IMR-90 (cell line): ENCODE measurements at regions not wholly inside any gene's neighbourhood (a gene's known extent, or its start where the extent isn't known, plus 50 kb on each side); places are given as distances from the start of the nearest gene placed in this dataset.

Experiments used
- ATAC-seq: fragments of 200-7000 bp; cut with Tn5 transposase; 2 replicates; pipeline ENCODE4 v1.9.1; 2020; ENCODE audit warnings: low read depth, mild to moderate bottlenecking, moderate library complexity
- BruUV-seq: library from RNA; stranded (reverse); fragments of 400-500 nt; replicated peaks from 2 replicates; lab custom pipeline; 2021; lab: Mats Ljungman, UMichigan
- CTCF ChIA-PET: fragments of 300-600 bp; formaldehyde crosslinking; extraction: SDS; loops from one replicate; lab custom pipeline; 2021; ENCODE audit warnings: antibody characterized with exemption; lab: Yijun Ruan, JAX
- POLR2A ChIA-PET: fragments of 300-600 bp; sonication (Branson Sonifier 250); formaldehyde crosslinking; loops from one replicate; lab custom pipeline; 2022; ENCODE audit warnings: antibody characterized with exemption; ENCODE audit not compliant: unreplicated experiment; lab: Charles Lee
- DNase-seq: peaks from one replicate; pipeline ENCODE4 v3.0.0; 2013
- H2AFZ ChIP-seq: replicated peaks from 2 replicates; pipeline ENCODE3; 2013; ENCODE audit warnings: low read length, mild to moderate bottlenecking; ENCODE audit not compliant: poor library complexity
- H2AK5ac ChIP-seq: 2 replicates; pipeline ENCODE4 v1.6.1; 2013; ENCODE audit warnings: low read depth, low read length, inconsistent platforms
- H2AK9ac ChIP-seq: replicated peaks from 2 replicates; pipeline ENCODE3; 2013; ENCODE audit warnings: mild to moderate bottlenecking, low read depth, low read length, moderate library complexity; ENCODE audit not compliant: poor library complexity
- H2BK120ac ChIP-seq: 2 replicates; pipeline ENCODE4 v1.6.1; 2013; ENCODE audit warnings: low read depth, low read length, inconsistent platforms
- H2BK15ac ChIP-seq: 3 replicates; pipeline ENCODE4 v1.6.1; 2013; ENCODE audit warnings: low read depth, low read length, inconsistent platforms
- H2BK20ac ChIP-seq: 2 replicates; pipeline ENCODE4 v1.6.1; 2013; ENCODE audit warnings: low read depth, mild to moderate bottlenecking, inconsistent platforms, low read length, moderate library complexity
- H2BK5ac ChIP-seq: 2 replicates; pipeline ENCODE4 v1.6.1; 2013; ENCODE audit warnings: mild to moderate bottlenecking, low read depth, low read length, inconsistent platforms; ENCODE audit not compliant: poor library complexity, severe bottlenecking
- H3K14ac ChIP-seq: replicated peaks from 2 replicates; pipeline ENCODE4 v1.6.1; 2013; ENCODE audit warnings: low read depth, low read length, inconsistent platforms
- H3K18ac ChIP-seq: 2 replicates; pipeline ENCODE4 v1.6.1; 2013; ENCODE audit warnings: low read depth, low read length, control low read depth
- H3K23ac ChIP-seq: 2 replicates; pipeline ENCODE4 v1.6.1; 2013; ENCODE audit warnings: low read depth, low read length, inconsistent platforms
- H3K27ac ChIP-seq: 2 replicates; pipeline ENCODE4 v1.5.1; 2013; ENCODE audit warnings: mild to moderate bottlenecking, control low read depth, low read length; ENCODE audit not compliant: insufficient read depth
- H3K27me3 ChIP-seq: 2 replicates; pipeline ENCODE4 v1.6.1; 2013; ENCODE audit warnings: low read length; ENCODE audit not compliant: control insufficient read depth, insufficient read depth
- H3K36me3 ChIP-seq: 2 replicates; pipeline ENCODE4 v1.6.1; 2013; ENCODE audit warnings: low read length, mixed read lengths; ENCODE audit not compliant: control insufficient read depth, insufficient read depth
- H3K4ac ChIP-seq: 2 replicates; pipeline ENCODE4 v1.6.1; 2013; ENCODE audit warnings: low read depth, low read length, inconsistent platforms
- H3K4me1 ChIP-seq: 2 replicates; pipeline ENCODE4 v1.6.1; 2013; ENCODE audit warnings: low read length, mixed read lengths; ENCODE audit not compliant: control insufficient read depth, insufficient read depth
- H3K4me2 ChIP-seq: 2 replicates; pipeline ENCODE4 v1.6.1; 2013; ENCODE audit warnings: low read depth, mild to moderate bottlenecking, control low read depth, low read length, moderate library complexity
- H3K4me3 ChIP-seq: 2 replicates; pipeline ENCODE4 v1.5.1; 2013; ENCODE audit warnings: low read depth, mild to moderate bottlenecking, control low read depth, low read length, moderate library complexity; ENCODE audit not compliant: insufficient read depth
- H3K56ac ChIP-seq: 2 replicates; pipeline ENCODE4 v1.6.1; 2013; ENCODE audit warnings: low read length, inconsistent platforms; ENCODE audit not compliant: insufficient read depth; ENCODE audit errors: extremely low read depth
- H3K79me1 ChIP-seq, 2 experiments: 2 replicates each; pipeline ENCODE4 v1.6.1; 2013; ENCODE audit warnings: low read length in 2 of 2, inconsistent platforms in 1 of 2, low read depth in 1 of 2
- H3K9ac ChIP-seq: 2 replicates; pipeline ENCODE4 v1.6.1; 2013; ENCODE audit warnings: low read depth, low read length, control low read depth
- H3K9me1 ChIP-seq: 2 replicates; pipeline ENCODE4 v1.6.1; 2013; ENCODE audit warnings: low read length, inconsistent platforms; ENCODE audit not compliant: insufficient read depth
- H3K9me3 ChIP-seq: 2 replicates; pipeline ENCODE4 v1.6.1; 2013; ENCODE audit warnings: low read length; ENCODE audit not compliant: control insufficient read depth, insufficient read depth
- H4K20me1 ChIP-seq: 2 replicates; pipeline ENCODE4 v1.6.1; 2013; ENCODE audit warnings: low read length, inconsistent platforms; ENCODE audit not compliant: insufficient read depth
- H4K5ac ChIP-seq: 2 replicates; pipeline ENCODE4 v1.6.1; 2013; ENCODE audit warnings: mild to moderate bottlenecking, low read depth, low read length, control low read depth
- H4K8ac ChIP-seq, 2 experiments: 2 replicates each; pipeline ENCODE4 v1.6.1; 2013; ENCODE audit warnings: low read depth in 2 of 2, low read length in 2 of 2, control low read depth in 1 of 2, inconsistent platforms in 1 of 2
- H4K91ac ChIP-seq: 2 replicates; pipeline ENCODE4 v1.6.1; 2013; ENCODE audit warnings: low read depth, low read length, inconsistent platforms; ENCODE audit not compliant: insufficient read depth
- BHLHE40 ChIP-seq: fragments of 150-350 bp; IDR thresholded peaks from 2 replicates; pipeline ENCODE4 v1.6.1; 2016; ENCODE audit warnings: mild to moderate bottlenecking, low read depth, low read length
- CEBPB ChIP-seq: IDR thresholded peaks from 2 replicates; pipeline ENCODE4 v1.6.1; 2012; ENCODE audit warnings: low read depth, low read length, improper control_type of control experiment
- CHD1 ChIP-seq: IDR thresholded peaks from 2 replicates; pipeline ENCODE4 v1.6.1; 2012; ENCODE audit warnings: low read depth, low read length, improper control_type of control experiment
- CTCF ChIP-seq: conservative IDR thresholded peaks from 2 replicates; pipeline ENCODE4 v1.5.1; 2012; ENCODE audit warnings: mild to moderate bottlenecking, low read depth, low read length, improper control_type of control experiment
- FOS ChIP-seq: fragments of 150-350 bp; IDR thresholded peaks from 2 replicates; pipeline ENCODE4 v1.6.1; 2016; ENCODE audit warnings: low read depth, low read length
- MAFK ChIP-seq: IDR thresholded peaks from 2 replicates; pipeline ENCODE4 v1.6.1; 2012; ENCODE audit warnings: low read depth, low read length, improper control_type of control experiment
- MAZ ChIP-seq: IDR thresholded peaks from 2 replicates; pipeline ENCODE4 v1.6.1; 2012; ENCODE audit warnings: low read depth, mild to moderate bottlenecking, low read length, improper control_type of control experiment, moderate library complexity, borderline replicate concordance
- MXI1 ChIP-seq: IDR thresholded peaks from 2 replicates; pipeline ENCODE4 v1.6.1; 2012; ENCODE audit warnings: low read depth, mild to moderate bottlenecking, low read length, moderate library complexity, borderline replicate concordance
- NFE2L2 ChIP-seq: fragments of 150-350 bp; IDR thresholded peaks from 2 replicates; pipeline ENCODE4 v1.6.1; 2016; ENCODE audit warnings: low read depth, mild to moderate bottlenecking, low read length
- POLR2A ChIP-seq: IDR thresholded peaks from 2 replicates; pipeline ENCODE4 v1.6.1; 2012; ENCODE audit warnings: mild to moderate bottlenecking, low read depth, low read length
- RAD21 ChIP-seq: IDR thresholded peaks from 2 replicates; pipeline ENCODE4 v1.6.1; 2012; ENCODE audit warnings: low read length, improper control_type of control experiment
- RCOR1 ChIP-seq: IDR thresholded peaks from 2 replicates; pipeline ENCODE4 v1.6.1; 2012; ENCODE audit warnings: mild to moderate bottlenecking, low read length, improper control_type of control experiment; ENCODE audit not compliant: insufficient replicate concordance
- RFX5 ChIP-seq: IDR thresholded peaks from 2 replicates; pipeline ENCODE4 v1.8.0; 2012; ENCODE audit warnings: low read depth, mild to moderate bottlenecking, low read length, moderate library complexity
- SMC3 ChIP-seq: fragments of 150-350 bp; IDR thresholded peaks from 2 replicates; pipeline ENCODE4 v1.6.1; 2016; ENCODE audit warnings: low read depth, mild to moderate bottlenecking, antibody characterized with exemption, low read length, moderate library complexity
- WGBS, 2 experiments: methylation state at CpG; one replicate each; pipeline versions ENCODE4 v1.1.5 to v1.1.7; 2013; ENCODE audit warnings: missing lambda C conversion rate in 2 of 2; ENCODE audit not compliant: insufficient read length in 1 of 2; ENCODE audit errors: extremely low coverage in 2 of 2; 5-methylcytosine and 5-hydroxymethylcytosine counted together
- dilution Hi-C: fragments of 300-500 bp; cut with HindIII; formaldehyde crosslinking; loops from one replicate; pipeline ENCODE4 v1.14.3; 2018; ENCODE audit warnings: low sequenced_read_pairs; ENCODE audit not compliant: unreplicated experiment
- in situ Hi-C: fragments of 300-500 bp; cut with MboI; formaldehyde crosslinking; loops from 3 replicates; pipeline ENCODE4 v1.14.3; 2019; ENCODE audit warnings: low sequenced_read_pairs, inconsistent platforms, mixed read lengths
- intact Hi-C: fragments of 100-400 bp; cut with micrococcal nuclease; formaldehyde crosslinking; loops from 2 replicates; pipeline ENCODE4 v1.10.0; 2022
- TF ChIP-seq, protein P1 (sequence below): fragments of 150-350 bp; IDR thresholded peaks from 2 replicates; pipeline ENCODE4 v1.6.1; 2017; ENCODE audit warnings: mild to moderate bottlenecking, antibody characterized with exemption, low read length, low read depth
- TF ChIP-seq, protein P2 (sequence below): fragments of 150-350 bp; IDR thresholded peaks from 2 replicates; pipeline ENCODE4 v1.6.1; 2016; ENCODE audit warnings: low read depth, mild to moderate bottlenecking, low read length, moderate library complexity, borderline replicate concordance

DNA sequence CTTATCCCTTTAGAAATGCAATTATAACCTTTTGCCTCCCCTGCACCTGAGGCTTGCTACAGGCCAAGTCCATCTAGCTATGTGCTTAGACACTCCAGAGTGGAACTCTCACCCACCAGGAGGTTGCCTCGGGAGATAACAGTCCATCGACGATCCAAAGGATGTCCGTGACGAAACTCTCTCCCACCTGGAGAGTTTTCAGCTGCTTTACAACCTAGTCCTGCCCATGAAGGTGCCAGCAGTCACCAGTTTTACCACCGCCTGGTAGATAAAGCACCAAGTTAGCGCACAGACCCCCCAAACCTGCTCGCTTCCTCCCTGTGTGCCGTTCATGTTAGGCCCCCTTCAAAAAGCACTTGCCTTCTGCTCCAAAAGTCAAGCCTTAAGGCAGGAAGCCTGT is 53.1 kb upstream of the SHISAL1 start:
- peaks cover 23% of the 10 kb centered on the region for H3K9me1 ChIP-seq
- no peaks in the 10 kb centered on the region for H3K9me3 ChIP-seq
- no peak overlapping the region for H3K4me3 ChIP-seq
- peak overlapping the region; percentile 85 for H2BK20ac ChIP-seq
- ChIA-PET CTCF (no interaction called here), POLR2A (no interaction called here)
- peak overlapping the region; percentile 33 for H4K91ac ChIP-seq
- H3K9ac ChIP-seq, result no peak overlapping the region
- no peak overlapping the region for H3K4me2 ChIP-seq
- H2BK120ac ChIP-seq, result peak overlapping the region; percentile 71
- H4K20me1 ChIP-seq, result no peaks in the 10 kb centered on the region
- H3K27me3 ChIP-seq, result no peaks in the 10 kb centered on the region
- no peak for TF ChIP-seq CEBPB
- TF ChIP-seq NFE2L2, result no peak
- no peak for TF ChIP-seq RAD21
- TF ChIP-seq RFX5, result no peak
- no peak for TF ChIP-seq MAFK
- TF ChIP-seq FOS, result no peak
- TF ChIP-seq, protein P1, sequence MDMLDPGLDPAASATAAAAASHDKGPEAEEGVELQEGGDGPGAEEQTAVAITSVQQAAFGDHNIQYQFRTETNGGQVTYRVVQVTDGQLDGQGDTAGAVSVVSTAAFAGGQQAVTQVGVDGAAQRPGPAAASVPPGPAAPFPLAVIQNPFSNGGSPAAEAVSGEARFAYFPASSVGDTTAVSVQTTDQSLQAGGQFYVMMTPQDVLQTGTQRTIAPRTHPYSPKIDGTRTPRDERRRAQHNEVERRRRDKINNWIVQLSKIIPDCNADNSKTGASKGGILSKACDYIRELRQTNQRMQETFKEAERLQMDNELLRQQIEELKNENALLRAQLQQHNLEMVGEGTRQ, result no peak
- TF ChIP-seq MAZ, result no peak
- no peak for TF ChIP-seq SMC3
- no peak for TF ChIP-seq CTCF
- TF ChIP-seq POLR2A, result no peak
- TF ChIP-seq RCOR1, result no peak
- TF ChIP-seq, protein P2, sequence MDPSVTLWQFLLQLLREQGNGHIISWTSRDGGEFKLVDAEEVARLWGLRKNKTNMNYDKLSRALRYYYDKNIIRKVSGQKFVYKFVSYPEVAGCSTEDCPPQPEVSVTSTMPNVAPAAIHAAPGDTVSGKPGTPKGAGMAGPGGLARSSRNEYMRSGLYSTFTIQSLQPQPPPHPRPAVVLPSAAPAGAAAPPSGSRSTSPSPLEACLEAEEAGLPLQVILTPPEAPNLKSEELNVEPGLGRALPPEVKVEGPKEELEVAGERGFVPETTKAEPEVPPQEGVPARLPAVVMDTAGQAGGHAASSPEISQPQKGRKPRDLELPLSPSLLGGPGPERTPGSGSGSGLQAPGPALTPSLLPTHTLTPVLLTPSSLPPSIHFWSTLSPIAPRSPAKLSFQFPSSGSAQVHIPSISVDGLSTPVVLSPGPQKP, result no peak
- TF ChIP-seq BHLHE40, result no peak
- no peak for TF ChIP-seq CHD1
- no peak for TF ChIP-seq MXI1
- 84% methylated on average over 7 of the region's 9 CpGs; no CpG with 5 or more reads in 1 of the 2 experiments for WGBS, 2 experiments
- H2BK15ac ChIP-seq, result peak overlapping the region; percentile 51; the same call in 1 of the 3 replicates
- dilution Hi-C loops, result no loop called here
- in situ Hi-C loops, result no loop called here
- no peak overlapping the region for H3K56ac ChIP-seq
- no peak overlapping the region for H3K18ac ChIP-seq
- no peak overlapping the region for H3K14ac ChIP-seq
- intact Hi-C loops, result loop anchor here (10.0 kb wide), 1 partner anchor 119 kb away; no protein-coding TSS in a partner anchor
- peak overlapping the region; percentile 3; the same call in 1 of the 2 replicates for H2AK5ac ChIP-seq
- H3K23ac ChIP-seq, result no peak overlapping the region
- H3K36me3 ChIP-seq, result no peaks in the 10 kb centered on the region
- H2AK9ac ChIP-seq, result no peak overlapping the region
- H4K5ac ChIP-seq, result no peak overlapping the region
- DNase-seq (no peak), ATAC-seq (no peak)
- H3K27ac ChIP-seq, result no peak overlapping the region
- H3K4me1 ChIP-seq, result peaks cover 39% of the 10 kb centered on the region
- peak overlapping the region; percentile 15; the same call in 1 of the 2 replicates for H3K4ac ChIP-seq
- H2BK5ac ChIP-seq, result no peak overlapping the region
- BruUV-seq, result no TSS peak
- no peak overlapping the region for H2AFZ ChIP-seq
- H3K79me1 ChIP-seq, result peaks cover 0 to 5% of the 10 kb centered on the region in 2 experiments; a peak in 1 of 4 replicates
- H4K8ac ChIP-seq, result no peak overlapping the region
